VCaP (cell line): ENCODE measurements at regions not wholly inside any gene's neighbourhood (a gene's known extent, or its start where the extent isn't known, plus 50 kb on each side); places are given as distances from the start of the nearest gene placed in this dataset.

Experiments used
- H3K27ac ChIP-seq: fragments of 450-650 bp; 2 replicates; pipeline ENCODE4 v1.5.1; 2017
- TF ChIP-seq, protein P1 (sequence below): fragments of 450-650 bp; conservative IDR thresholded peaks from 2 replicates; pipeline ENCODE4 v1.5.1; 2017; ENCODE audit warnings: mild to moderate bottlenecking, moderate library complexity

DNA sequence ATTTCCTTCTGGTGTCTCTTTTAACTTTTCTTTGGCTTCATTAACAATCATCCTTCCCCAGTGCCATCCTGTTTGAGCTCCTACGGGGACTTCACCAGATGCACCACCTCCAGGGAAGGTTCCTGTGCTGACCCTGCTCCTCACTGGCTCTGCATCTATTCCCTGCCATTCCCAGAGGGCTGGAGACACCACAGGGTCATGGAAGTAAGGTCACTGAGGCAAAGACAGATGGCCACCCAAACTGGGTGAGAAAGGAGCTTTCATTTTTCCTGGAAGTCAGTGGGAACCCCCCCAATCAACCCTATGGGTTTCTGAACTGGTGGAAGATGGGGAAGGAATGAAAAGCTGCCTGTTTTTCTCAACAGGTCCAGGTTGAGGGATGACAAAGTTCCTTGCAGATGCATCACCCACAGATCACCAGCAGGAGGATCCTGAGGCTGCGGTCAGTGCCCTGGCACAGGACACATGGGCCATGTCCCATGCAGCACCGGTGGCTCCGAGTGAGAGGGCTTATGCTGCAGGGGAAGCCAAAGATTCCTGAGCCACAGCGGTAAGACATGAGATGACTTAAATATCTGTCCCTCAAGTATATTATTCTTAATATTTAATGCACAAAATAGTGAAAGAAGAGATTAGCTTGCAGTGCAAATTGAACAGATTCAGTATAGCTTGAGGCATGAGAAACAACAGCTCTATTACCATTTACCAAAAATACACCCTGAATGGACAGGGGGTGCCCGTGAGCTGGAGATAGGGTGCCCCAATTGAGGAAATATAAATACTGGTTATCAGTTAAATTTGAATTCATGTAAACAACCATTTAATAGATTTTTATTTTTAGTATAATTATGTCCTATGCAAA is 73.0 kb upstream of the VPREB1 start:
- H3K27ac ChIP-seq = no peak overlapping the region
- TF ChIP-seq, protein P1, sequence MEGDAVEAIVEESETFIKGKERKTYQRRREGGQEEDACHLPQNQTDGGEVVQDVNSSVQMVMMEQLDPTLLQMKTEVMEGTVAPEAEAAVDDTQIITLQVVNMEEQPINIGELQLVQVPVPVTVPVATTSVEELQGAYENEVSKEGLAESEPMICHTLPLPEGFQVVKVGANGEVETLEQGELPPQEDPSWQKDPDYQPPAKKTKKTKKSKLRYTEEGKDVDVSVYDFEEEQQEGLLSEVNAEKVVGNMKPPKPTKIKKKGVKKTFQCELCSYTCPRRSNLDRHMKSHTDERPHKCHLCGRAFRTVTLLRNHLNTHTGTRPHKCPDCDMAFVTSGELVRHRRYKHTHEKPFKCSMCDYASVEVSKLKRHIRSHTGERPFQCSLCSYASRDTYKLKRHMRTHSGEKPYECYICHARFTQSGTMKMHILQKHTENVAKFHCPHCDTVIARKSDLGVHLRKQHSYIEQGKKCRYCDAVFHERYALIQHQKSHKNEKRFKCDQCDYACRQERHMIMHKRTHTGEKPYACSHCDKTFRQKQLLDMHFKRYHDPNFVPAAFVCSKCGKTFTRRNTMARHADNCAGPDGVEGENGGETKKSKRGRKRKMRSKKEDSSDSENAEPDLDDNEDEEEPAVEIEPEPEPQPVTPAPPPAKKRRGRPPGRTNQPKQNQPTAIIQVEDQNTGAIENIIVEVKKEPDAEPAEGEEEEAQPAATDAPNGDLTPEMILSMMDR = peak; percentile 78

DNA sequence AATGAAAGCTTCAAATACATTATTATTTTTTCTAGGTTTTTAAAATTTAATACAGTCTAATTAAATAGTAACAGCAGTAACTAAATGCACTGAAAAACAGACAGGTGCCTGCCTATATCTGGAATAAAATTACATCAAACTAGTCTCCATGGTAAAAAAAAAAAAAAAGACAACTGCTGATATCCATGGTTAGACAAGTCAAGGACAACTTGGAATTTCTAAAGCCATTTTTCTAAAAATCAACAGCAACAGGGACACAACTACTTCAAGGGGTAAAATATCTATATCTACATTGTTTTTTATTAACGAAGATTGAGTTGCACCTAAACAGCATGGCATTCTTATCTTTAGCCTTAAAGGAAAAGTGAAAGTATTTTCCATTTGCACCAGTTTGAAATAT is 74.7 kb upstream of the VPREB1 start:
- no peak overlapping the region for H3K27ac ChIP-seq
- TF ChIP-seq, protein P1 = no peak

DNA sequence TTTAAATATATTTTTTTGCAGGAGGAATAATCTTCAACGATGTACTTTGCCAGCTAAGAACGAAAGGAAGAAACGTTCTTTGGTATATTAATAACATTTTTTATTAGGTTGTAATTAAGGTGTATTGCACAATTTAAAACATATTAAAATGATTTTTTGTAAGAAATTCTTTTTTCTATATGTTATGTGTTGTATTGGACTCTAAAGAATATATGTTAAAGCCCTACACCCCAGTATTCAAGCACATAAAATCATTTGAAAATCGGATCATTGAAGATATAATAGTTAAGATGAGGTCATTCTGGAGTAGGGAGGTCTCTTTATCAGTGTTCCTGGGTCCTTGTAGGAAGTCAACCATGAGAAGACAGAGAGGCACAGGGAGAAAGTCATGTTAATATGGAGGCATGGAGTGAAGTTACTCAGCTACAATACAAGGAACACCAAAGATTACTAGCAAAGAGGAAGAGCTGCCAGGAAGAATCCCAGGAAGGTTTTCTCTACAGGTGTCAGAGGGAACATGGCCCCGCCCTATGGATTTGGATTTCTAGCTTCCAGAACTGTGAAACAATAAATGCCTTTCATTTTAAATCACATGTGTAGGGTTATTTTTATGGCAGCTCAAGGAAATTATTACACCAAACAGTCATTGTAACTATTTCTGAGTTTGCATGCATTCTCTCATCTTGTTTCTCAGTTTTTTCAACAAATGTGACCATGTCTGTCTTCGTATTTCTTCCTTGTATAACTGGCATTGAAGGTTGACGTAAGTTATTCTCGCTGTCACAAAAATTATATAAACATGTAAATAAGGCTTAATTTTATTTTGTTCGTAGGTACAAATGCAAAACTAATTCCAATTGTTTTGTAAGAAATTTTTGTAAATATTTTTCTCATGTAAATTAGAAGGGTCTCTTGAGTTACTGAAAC is 75.4 kb upstream of the VPREB1 start:
- no peak overlapping the region for H3K27ac ChIP-seq
- TF ChIP-seq, protein P1 = no peak

DNA sequence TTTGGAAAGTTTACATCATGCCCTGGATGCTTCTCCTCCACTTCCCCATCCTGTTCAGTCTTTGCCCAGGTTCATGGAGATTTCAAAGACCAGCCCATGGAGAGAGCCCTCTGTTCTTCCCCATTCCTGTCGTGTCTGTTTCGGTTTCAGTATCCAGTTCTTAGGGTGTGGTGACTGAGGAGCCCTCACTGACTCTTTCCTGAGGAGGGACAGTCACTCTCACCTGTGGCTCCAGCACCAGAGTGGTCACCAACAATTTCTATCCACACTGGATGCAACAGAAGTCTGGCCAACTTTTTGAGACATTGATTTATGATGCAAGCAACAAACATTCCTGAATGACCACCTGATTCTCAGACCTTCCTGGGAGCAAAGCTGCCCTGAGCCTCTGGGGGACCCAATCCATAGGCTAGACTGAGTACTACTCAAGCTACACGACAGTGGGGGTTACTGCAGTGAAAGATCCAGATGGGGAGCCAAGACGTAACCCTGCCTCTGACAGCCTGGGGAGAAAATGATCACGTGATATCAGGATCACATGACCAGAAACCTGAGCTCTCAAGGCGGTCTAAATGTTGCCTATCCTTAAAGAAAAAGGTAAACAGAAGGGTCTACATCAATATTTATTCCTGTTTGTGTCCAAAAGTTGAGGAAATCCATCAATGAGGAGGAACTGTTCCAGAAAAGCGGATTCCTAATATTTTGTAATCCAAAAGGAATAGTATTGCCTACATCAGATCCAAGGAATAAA is 76.2 kb upstream of the VPREB1 start:
- TF ChIP-seq, protein P1 = no peak
- H3K27ac ChIP-seq = no peak overlapping the region

DNA sequence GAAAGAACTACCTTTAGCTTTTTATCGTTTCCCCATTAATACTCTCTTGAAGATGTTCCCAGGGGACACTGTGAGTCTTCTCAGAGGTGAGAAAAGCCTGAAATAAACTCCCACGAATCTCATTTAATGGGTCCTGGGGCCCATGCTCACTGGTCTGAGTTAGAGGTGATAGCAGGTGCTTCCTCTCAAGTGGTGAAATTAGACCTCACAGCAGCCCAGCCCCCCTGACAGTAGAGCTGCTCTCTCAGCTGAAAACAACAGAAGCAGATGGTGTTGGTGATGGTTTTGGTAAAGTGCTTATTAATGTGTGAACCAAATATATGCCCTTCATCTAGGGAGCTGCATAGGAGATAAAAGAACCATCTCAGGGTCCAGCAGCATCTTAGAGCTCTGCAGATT is 76.8 kb upstream of the VPREB1 start:
- TF ChIP-seq, protein P1 = no peak
- H3K27ac ChIP-seq = no peak overlapping the region

DNA sequence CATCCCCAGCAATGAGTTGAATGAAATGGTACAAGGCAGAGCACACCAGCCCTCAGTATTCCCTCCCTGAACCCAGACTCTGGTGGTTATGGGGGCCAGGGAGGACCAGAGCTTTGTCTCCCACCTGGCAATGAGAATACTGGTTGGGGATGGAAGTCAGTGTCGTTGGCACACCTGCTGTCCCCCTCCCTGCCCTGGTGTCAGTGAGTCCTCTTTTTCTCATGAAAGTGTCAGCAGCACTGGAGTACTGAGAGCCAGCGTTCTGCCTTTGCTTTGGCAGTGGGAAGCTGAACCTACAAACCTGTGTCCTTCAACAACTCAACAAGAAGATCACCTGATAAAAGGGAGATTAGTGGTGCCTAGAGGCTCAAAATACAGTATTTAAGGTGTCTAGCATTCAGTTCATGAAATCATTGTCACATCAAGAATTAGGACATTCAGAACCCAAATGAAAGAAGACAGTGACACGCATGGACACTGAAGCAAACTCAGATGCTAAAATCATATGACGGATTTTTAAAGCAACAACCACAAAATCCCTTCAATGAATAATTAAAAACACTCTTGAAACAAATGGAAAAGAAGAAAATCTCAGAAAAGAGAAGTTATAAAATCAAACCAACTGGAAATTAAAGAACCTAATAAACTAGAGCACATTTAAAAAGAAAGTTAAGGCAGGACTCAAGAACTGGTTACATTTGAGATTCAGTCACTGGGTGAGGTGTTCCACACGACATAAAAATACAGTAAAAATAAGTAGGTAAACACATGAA is 77.5 kb upstream of the VPREB1 start:
- TF ChIP-seq, protein P1 = no peak
- no peak overlapping the region for H3K27ac ChIP-seq
